HEK293T (cell line): ENCODE measurements at regions not wholly inside any gene's neighbourhood (a gene's known extent, or its start where the extent isn't known, plus 50 kb on each side); places are given as distances from the start of the nearest gene placed in this dataset.

Experiments used
- ARNT ChIP-seq: fragments of 450-650 bp; IDR thresholded peaks from 2 replicates; pipeline ENCODE4 v1.6.1; 2017; ENCODE audit warnings: mild to moderate bottlenecking
- FOXM1 ChIP-seq: fragments of 450-650 bp; IDR thresholded peaks from 2 replicates; pipeline ENCODE4 v1.6.1; 2017; ENCODE audit warnings: mild to moderate bottlenecking, borderline replicate concordance
- NFRKB ChIP-seq: fragments of 450-650 bp; IDR thresholded peaks from 2 replicates; pipeline ENCODE4 v1.6.1; 2016; ENCODE audit warnings: mild to moderate bottlenecking, moderate library complexity
- PKNOX1 ChIP-seq: fragments of 450-650 bp; IDR thresholded peaks from 2 replicates; pipeline ENCODE4 v1.6.1; 2016

- TF ChIP-seq PKNOX1 (no peak), NFRKB (no peak), FOXM1 (no peak), ARNT (no peak)
Observed at GRCh38 chr16:64870859-64871258, 251.0 kb downstream of the CDH11 start.
